ENCODE measurements at regions not wholly inside any gene's neighbourhood (a gene's known extent, or its start where the extent isn't known, plus 50 kb on each side); places are given as distances from the start of the nearest gene placed in this dataset.

GRCh38 chr4:171265190-171265818, 547.9 kb upstream of the GALNTL6 start:
- TF ChIP-seq, protein P1, sequence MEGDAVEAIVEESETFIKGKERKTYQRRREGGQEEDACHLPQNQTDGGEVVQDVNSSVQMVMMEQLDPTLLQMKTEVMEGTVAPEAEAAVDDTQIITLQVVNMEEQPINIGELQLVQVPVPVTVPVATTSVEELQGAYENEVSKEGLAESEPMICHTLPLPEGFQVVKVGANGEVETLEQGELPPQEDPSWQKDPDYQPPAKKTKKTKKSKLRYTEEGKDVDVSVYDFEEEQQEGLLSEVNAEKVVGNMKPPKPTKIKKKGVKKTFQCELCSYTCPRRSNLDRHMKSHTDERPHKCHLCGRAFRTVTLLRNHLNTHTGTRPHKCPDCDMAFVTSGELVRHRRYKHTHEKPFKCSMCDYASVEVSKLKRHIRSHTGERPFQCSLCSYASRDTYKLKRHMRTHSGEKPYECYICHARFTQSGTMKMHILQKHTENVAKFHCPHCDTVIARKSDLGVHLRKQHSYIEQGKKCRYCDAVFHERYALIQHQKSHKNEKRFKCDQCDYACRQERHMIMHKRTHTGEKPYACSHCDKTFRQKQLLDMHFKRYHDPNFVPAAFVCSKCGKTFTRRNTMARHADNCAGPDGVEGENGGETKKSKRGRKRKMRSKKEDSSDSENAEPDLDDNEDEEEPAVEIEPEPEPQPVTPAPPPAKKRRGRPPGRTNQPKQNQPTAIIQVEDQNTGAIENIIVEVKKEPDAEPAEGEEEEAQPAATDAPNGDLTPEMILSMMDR (IDR thresholded peaks at IDR 0.05; ENCODE audit: low read length), result no peak
- TF ChIP-seq EZH2 (optimal IDR thresholded peaks at IDR 0.05; ENCODE audit: low read depth, low read length), result no peak
